IMR-90 (cell line): ENCODE measurements at regions not wholly inside any gene's neighbourhood (a gene's known extent, or its start where the extent isn't known, plus 50 kb on each side); places are given as distances from the start of the nearest gene placed in this dataset.

Source experiments
- ATAC-seq: fragments of 200-7000 bp; cut with Tn5 transposase; 2 replicates; pipeline ENCODE4 v1.9.1; 2020; ENCODE audit warnings: low read depth, mild to moderate bottlenecking, moderate library complexity
- BruUV-seq: library from RNA; stranded (reverse); fragments of 400-500 nt; replicated peaks from 2 replicates; lab custom pipeline; 2021; lab: Mats Ljungman, UMichigan
- CTCF ChIA-PET: fragments of 300-600 bp; formaldehyde crosslinking; extraction: SDS; loops from one replicate; lab custom pipeline; 2021; ENCODE audit warnings: antibody characterized with exemption; lab: Yijun Ruan, JAX
- POLR2A ChIA-PET: fragments of 300-600 bp; sonication (Branson Sonifier 250); formaldehyde crosslinking; loops from one replicate; lab custom pipeline; 2022; ENCODE audit warnings: antibody characterized with exemption; ENCODE audit not compliant: unreplicated experiment; lab: Charles Lee
- DNase-seq: peaks from one replicate; pipeline ENCODE4 v3.0.0; 2013
- H2AFZ ChIP-seq: replicated peaks from 2 replicates; pipeline ENCODE3; 2013; ENCODE audit warnings: low read length, mild to moderate bottlenecking; ENCODE audit not compliant: poor library complexity
- H2AK5ac ChIP-seq: 2 replicates; pipeline ENCODE4 v1.6.1; 2013; ENCODE audit warnings: low read depth, low read length, inconsistent platforms
- H2AK9ac ChIP-seq: replicated peaks from 2 replicates; pipeline ENCODE3; 2013; ENCODE audit warnings: mild to moderate bottlenecking, low read depth, low read length, moderate library complexity; ENCODE audit not compliant: poor library complexity
- H2BK120ac ChIP-seq: 2 replicates; pipeline ENCODE4 v1.6.1; 2013; ENCODE audit warnings: low read depth, low read length, inconsistent platforms
- H2BK15ac ChIP-seq: 3 replicates; pipeline ENCODE4 v1.6.1; 2013; ENCODE audit warnings: low read depth, low read length, inconsistent platforms
- H2BK20ac ChIP-seq: 2 replicates; pipeline ENCODE4 v1.6.1; 2013; ENCODE audit warnings: low read depth, mild to moderate bottlenecking, inconsistent platforms, low read length, moderate library complexity
- H2BK5ac ChIP-seq: 2 replicates; pipeline ENCODE4 v1.6.1; 2013; ENCODE audit warnings: mild to moderate bottlenecking, low read depth, low read length, inconsistent platforms; ENCODE audit not compliant: poor library complexity, severe bottlenecking
- H3K14ac ChIP-seq: replicated peaks from 2 replicates; pipeline ENCODE4 v1.6.1; 2013; ENCODE audit warnings: low read depth, low read length, inconsistent platforms
- H3K18ac ChIP-seq: 2 replicates; pipeline ENCODE4 v1.6.1; 2013; ENCODE audit warnings: low read depth, low read length, control low read depth
- H3K23ac ChIP-seq: 2 replicates; pipeline ENCODE4 v1.6.1; 2013; ENCODE audit warnings: low read depth, low read length, inconsistent platforms
- H3K27ac ChIP-seq: 2 replicates; pipeline ENCODE4 v1.5.1; 2013; ENCODE audit warnings: mild to moderate bottlenecking, control low read depth, low read length; ENCODE audit not compliant: insufficient read depth
- H3K27me3 ChIP-seq: 2 replicates; pipeline ENCODE4 v1.6.1; 2013; ENCODE audit warnings: low read length; ENCODE audit not compliant: control insufficient read depth, insufficient read depth
- H3K36me3 ChIP-seq: 2 replicates; pipeline ENCODE4 v1.6.1; 2013; ENCODE audit warnings: low read length, mixed read lengths; ENCODE audit not compliant: control insufficient read depth, insufficient read depth
- H3K4ac ChIP-seq: 2 replicates; pipeline ENCODE4 v1.6.1; 2013; ENCODE audit warnings: low read depth, low read length, inconsistent platforms
- H3K4me1 ChIP-seq: 2 replicates; pipeline ENCODE4 v1.6.1; 2013; ENCODE audit warnings: low read length, mixed read lengths; ENCODE audit not compliant: control insufficient read depth, insufficient read depth
- H3K4me2 ChIP-seq: 2 replicates; pipeline ENCODE4 v1.6.1; 2013; ENCODE audit warnings: low read depth, mild to moderate bottlenecking, control low read depth, low read length, moderate library complexity
- H3K4me3 ChIP-seq: 2 replicates; pipeline ENCODE4 v1.5.1; 2013; ENCODE audit warnings: low read depth, mild to moderate bottlenecking, control low read depth, low read length, moderate library complexity; ENCODE audit not compliant: insufficient read depth
- H3K56ac ChIP-seq: 2 replicates; pipeline ENCODE4 v1.6.1; 2013; ENCODE audit warnings: low read length, inconsistent platforms; ENCODE audit not compliant: insufficient read depth; ENCODE audit errors: extremely low read depth
- H3K79me1 ChIP-seq, 2 experiments: 2 replicates each; pipeline ENCODE4 v1.6.1; 2013; ENCODE audit warnings: low read length in 2 of 2, inconsistent platforms in 1 of 2, low read depth in 1 of 2
- H3K9ac ChIP-seq: 2 replicates; pipeline ENCODE4 v1.6.1; 2013; ENCODE audit warnings: low read depth, low read length, control low read depth
- H3K9me1 ChIP-seq: 2 replicates; pipeline ENCODE4 v1.6.1; 2013; ENCODE audit warnings: low read length, inconsistent platforms; ENCODE audit not compliant: insufficient read depth
- H3K9me3 ChIP-seq: 2 replicates; pipeline ENCODE4 v1.6.1; 2013; ENCODE audit warnings: low read length; ENCODE audit not compliant: control insufficient read depth, insufficient read depth
- H4K20me1 ChIP-seq: 2 replicates; pipeline ENCODE4 v1.6.1; 2013; ENCODE audit warnings: low read length, inconsistent platforms; ENCODE audit not compliant: insufficient read depth
- H4K5ac ChIP-seq: 2 replicates; pipeline ENCODE4 v1.6.1; 2013; ENCODE audit warnings: mild to moderate bottlenecking, low read depth, low read length, control low read depth
- H4K8ac ChIP-seq, 2 experiments: 2 replicates each; pipeline ENCODE4 v1.6.1; 2013; ENCODE audit warnings: low read depth in 2 of 2, low read length in 2 of 2, control low read depth in 1 of 2, inconsistent platforms in 1 of 2
- H4K91ac ChIP-seq: 2 replicates; pipeline ENCODE4 v1.6.1; 2013; ENCODE audit warnings: low read depth, low read length, inconsistent platforms; ENCODE audit not compliant: insufficient read depth
- CEBPB ChIP-seq: IDR thresholded peaks from 2 replicates; pipeline ENCODE4 v1.6.1; 2012; ENCODE audit warnings: low read depth, low read length, improper control_type of control experiment
- CHD1 ChIP-seq: IDR thresholded peaks from 2 replicates; pipeline ENCODE4 v1.6.1; 2012; ENCODE audit warnings: low read depth, low read length, improper control_type of control experiment
- FOS ChIP-seq: fragments of 150-350 bp; IDR thresholded peaks from 2 replicates; pipeline ENCODE4 v1.6.1; 2016; ENCODE audit warnings: low read depth, low read length
- MAFK ChIP-seq: IDR thresholded peaks from 2 replicates; pipeline ENCODE4 v1.6.1; 2012; ENCODE audit warnings: low read depth, low read length, improper control_type of control experiment
- MAZ ChIP-seq: IDR thresholded peaks from 2 replicates; pipeline ENCODE4 v1.6.1; 2012; ENCODE audit warnings: low read depth, mild to moderate bottlenecking, low read length, improper control_type of control experiment, moderate library complexity, borderline replicate concordance
- MXI1 ChIP-seq: IDR thresholded peaks from 2 replicates; pipeline ENCODE4 v1.6.1; 2012; ENCODE audit warnings: low read depth, mild to moderate bottlenecking, low read length, moderate library complexity, borderline replicate concordance
- NFE2L2 ChIP-seq: fragments of 150-350 bp; IDR thresholded peaks from 2 replicates; pipeline ENCODE4 v1.6.1; 2016; ENCODE audit warnings: low read depth, mild to moderate bottlenecking, low read length
- RCOR1 ChIP-seq: IDR thresholded peaks from 2 replicates; pipeline ENCODE4 v1.6.1; 2012; ENCODE audit warnings: mild to moderate bottlenecking, low read length, improper control_type of control experiment; ENCODE audit not compliant: insufficient replicate concordance
- RFX5 ChIP-seq: IDR thresholded peaks from 2 replicates; pipeline ENCODE4 v1.8.0; 2012; ENCODE audit warnings: low read depth, mild to moderate bottlenecking, low read length, moderate library complexity
- SMC3 ChIP-seq: fragments of 150-350 bp; IDR thresholded peaks from 2 replicates; pipeline ENCODE4 v1.6.1; 2016; ENCODE audit warnings: low read depth, mild to moderate bottlenecking, antibody characterized with exemption, low read length, moderate library complexity
- WGBS, 2 experiments: methylation state at CpG; one replicate each; pipeline versions ENCODE4 v1.1.5 to v1.1.7; 2013; ENCODE audit warnings: missing lambda C conversion rate in 2 of 2; ENCODE audit not compliant: insufficient read length in 1 of 2; ENCODE audit errors: extremely low coverage in 2 of 2; 5-methylcytosine and 5-hydroxymethylcytosine counted together
- dilution Hi-C: fragments of 300-500 bp; cut with HindIII; formaldehyde crosslinking; loops from one replicate; pipeline ENCODE4 v1.14.3; 2018; ENCODE audit warnings: low sequenced_read_pairs; ENCODE audit not compliant: unreplicated experiment
- in situ Hi-C: fragments of 300-500 bp; cut with MboI; formaldehyde crosslinking; loops from 3 replicates; pipeline ENCODE4 v1.14.3; 2019; ENCODE audit warnings: low sequenced_read_pairs, inconsistent platforms, mixed read lengths
- intact Hi-C: fragments of 100-400 bp; cut with micrococcal nuclease; formaldehyde crosslinking; loops from 2 replicates; pipeline ENCODE4 v1.10.0; 2022
- TF ChIP-seq, protein P1 (sequence below): fragments of 150-350 bp; IDR thresholded peaks from 2 replicates; pipeline ENCODE4 v1.6.1; 2016; ENCODE audit warnings: low read depth, mild to moderate bottlenecking, low read length, moderate library complexity, borderline replicate concordance
- TF ChIP-seq, protein P2 (sequence below): fragments of 150-350 bp; IDR thresholded peaks from 2 replicates; pipeline ENCODE4 v1.6.1; 2017; ENCODE audit warnings: mild to moderate bottlenecking, antibody characterized with exemption, low read length, low read depth
- TF ChIP-seq, protein P3 (sequence below): conservative IDR thresholded peaks from 2 replicates; pipeline ENCODE4 v1.5.1; 2012; ENCODE audit warnings: mild to moderate bottlenecking, low read depth, low read length, improper control_type of control experiment

DNA sequence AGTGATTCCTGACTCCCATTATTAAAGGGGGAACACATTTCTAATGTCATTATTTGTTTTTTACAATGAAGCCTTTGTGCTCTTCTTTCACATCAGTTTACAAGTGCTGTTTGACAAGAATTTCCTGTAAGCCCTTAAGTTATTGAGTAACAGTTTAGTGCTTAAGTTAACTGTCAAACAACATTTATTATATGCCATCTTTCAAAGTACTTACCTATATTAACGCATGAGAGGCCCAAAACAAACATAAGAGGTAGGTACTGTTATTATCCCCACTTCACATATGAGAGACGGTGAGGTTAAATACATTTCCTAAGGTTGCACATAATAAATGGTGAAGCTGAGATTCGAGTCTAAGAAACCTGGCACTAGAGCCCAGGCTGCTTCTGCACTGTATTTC lies 56.0 kb upstream of the MAGED1 start:
- in situ Hi-C loops (no loop called here), dilution Hi-C loops (no loop called here), intact Hi-C loops (no loop called here)
- Histone ChIP-seq H2BK15ac (no peak overlapping the region), H3K9me3 (no peaks in the 10 kb centered on the region), H2AK5ac (no peak overlapping the region), H4K91ac (no peak overlapping the region), H3K56ac (no peak overlapping the region), H2AK9ac (no peak overlapping the region), H3K9me1 (no peaks in the 10 kb centered on the region), H4K5ac (no peak overlapping the region), H3K4me3 (no peak overlapping the region), H3K4ac (no peak overlapping the region), H3K14ac (no peak overlapping the region), H3K18ac (no peak overlapping the region), H2BK5ac (no peak overlapping the region), H3K9ac (no peak overlapping the region), H3K27me3 (no peaks in the 10 kb centered on the region), H3K36me3 (no peaks in the 10 kb centered on the region), H3K79me1 (no peaks in the 10 kb centered on the region), H3K4me2 (no peak overlapping the region), H2AFZ (no peak overlapping the region), H3K23ac (no peak overlapping the region), H2BK20ac (no peak overlapping the region), H2BK120ac (no peak overlapping the region), H3K27ac (no peak overlapping the region), H4K8ac (no peak overlapping the region), H4K20me1 (no peaks in the 10 kb centered on the region), H3K4me1 (no peaks in the 10 kb centered on the region)
- ATAC-seq (no peak), DNase-seq (no peak)
- TF ChIP-seq MXI1 (no peak), SMC3 (no peak), CEBPB (no peak), FOS (no peak), RCOR1 (no peak), MAZ (no peak), CHD1 (no peak), NFE2L2 (no peak), MAFK (no peak), RFX5 (no peak)
- TF ChIP-seq, protein P1, sequence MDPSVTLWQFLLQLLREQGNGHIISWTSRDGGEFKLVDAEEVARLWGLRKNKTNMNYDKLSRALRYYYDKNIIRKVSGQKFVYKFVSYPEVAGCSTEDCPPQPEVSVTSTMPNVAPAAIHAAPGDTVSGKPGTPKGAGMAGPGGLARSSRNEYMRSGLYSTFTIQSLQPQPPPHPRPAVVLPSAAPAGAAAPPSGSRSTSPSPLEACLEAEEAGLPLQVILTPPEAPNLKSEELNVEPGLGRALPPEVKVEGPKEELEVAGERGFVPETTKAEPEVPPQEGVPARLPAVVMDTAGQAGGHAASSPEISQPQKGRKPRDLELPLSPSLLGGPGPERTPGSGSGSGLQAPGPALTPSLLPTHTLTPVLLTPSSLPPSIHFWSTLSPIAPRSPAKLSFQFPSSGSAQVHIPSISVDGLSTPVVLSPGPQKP = no peak
- TF ChIP-seq, protein P2, sequence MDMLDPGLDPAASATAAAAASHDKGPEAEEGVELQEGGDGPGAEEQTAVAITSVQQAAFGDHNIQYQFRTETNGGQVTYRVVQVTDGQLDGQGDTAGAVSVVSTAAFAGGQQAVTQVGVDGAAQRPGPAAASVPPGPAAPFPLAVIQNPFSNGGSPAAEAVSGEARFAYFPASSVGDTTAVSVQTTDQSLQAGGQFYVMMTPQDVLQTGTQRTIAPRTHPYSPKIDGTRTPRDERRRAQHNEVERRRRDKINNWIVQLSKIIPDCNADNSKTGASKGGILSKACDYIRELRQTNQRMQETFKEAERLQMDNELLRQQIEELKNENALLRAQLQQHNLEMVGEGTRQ = no peak
- TF ChIP-seq, protein P3, sequence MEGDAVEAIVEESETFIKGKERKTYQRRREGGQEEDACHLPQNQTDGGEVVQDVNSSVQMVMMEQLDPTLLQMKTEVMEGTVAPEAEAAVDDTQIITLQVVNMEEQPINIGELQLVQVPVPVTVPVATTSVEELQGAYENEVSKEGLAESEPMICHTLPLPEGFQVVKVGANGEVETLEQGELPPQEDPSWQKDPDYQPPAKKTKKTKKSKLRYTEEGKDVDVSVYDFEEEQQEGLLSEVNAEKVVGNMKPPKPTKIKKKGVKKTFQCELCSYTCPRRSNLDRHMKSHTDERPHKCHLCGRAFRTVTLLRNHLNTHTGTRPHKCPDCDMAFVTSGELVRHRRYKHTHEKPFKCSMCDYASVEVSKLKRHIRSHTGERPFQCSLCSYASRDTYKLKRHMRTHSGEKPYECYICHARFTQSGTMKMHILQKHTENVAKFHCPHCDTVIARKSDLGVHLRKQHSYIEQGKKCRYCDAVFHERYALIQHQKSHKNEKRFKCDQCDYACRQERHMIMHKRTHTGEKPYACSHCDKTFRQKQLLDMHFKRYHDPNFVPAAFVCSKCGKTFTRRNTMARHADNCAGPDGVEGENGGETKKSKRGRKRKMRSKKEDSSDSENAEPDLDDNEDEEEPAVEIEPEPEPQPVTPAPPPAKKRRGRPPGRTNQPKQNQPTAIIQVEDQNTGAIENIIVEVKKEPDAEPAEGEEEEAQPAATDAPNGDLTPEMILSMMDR = no peak
- no TSS peak for BruUV-seq
- POLR2A ChIA-PET = no interaction called here
- CTCF ChIA-PET = no interaction called here
- no CpG with 5 or more reads among the region's 3 CpGs for WGBS, 2 experiments
